DOHH2 (cell line): ENCODE measurements at regions not wholly inside any gene's neighbourhood (a gene's known extent, or its start where the extent isn't known, plus 50 kb on each side); places are given as distances from the start of the nearest gene placed in this dataset.
"Not testable (repeated sequence)": the region's sequence is repeated elsewhere in the genome, so short reads cannot be mapped to it uniquely, and the experiment has no call there.

ENCODE experiments used
- H3F3A ChIP-seq: fragments of 200-600 bp; sonication (generic), shearing (Covaris generic); 2 replicates; pipeline ENCODE4 v1.6.0; 2016; ENCODE audit warnings: antibody characterized with exemption, mild to moderate bottlenecking; ENCODE audit not compliant: control insufficient read depth, insufficient read depth
- H3K27ac ChIP-seq: fragments of 200-600 bp; sonication (generic); 2 replicates; pipeline ENCODE4 v1.5.1; 2014; ENCODE audit warnings: low read depth, mild to moderate bottlenecking, low read length, moderate library complexity
- H3K27me3 ChIP-seq: fragments of 200-600 bp; sonication (generic); 2 replicates; pipeline ENCODE4 v1.6.1; 2014; ENCODE audit warnings: mild to moderate bottlenecking, low read length, mixed read lengths; ENCODE audit not compliant: control insufficient read depth
- H3K36me3 ChIP-seq: fragments of 200-600 bp; sonication (generic); 2 replicates; pipeline ENCODE4 v1.6.1; 2014; ENCODE audit warnings: mild to moderate bottlenecking, low read length, moderate library complexity, mixed read lengths; ENCODE audit not compliant: control insufficient read depth
- H3K4me1 ChIP-seq: fragments of 200-600 bp; sonication (generic); 2 replicates; pipeline ENCODE4 v1.6.1; 2014; ENCODE audit warnings: mild to moderate bottlenecking, low read length, mixed read lengths; ENCODE audit not compliant: control insufficient read depth
- H3K4me2 ChIP-seq: fragments of 200-600 bp; sonication (generic); 2 replicates; pipeline ENCODE4 v1.6.0; 2014; ENCODE audit warnings: mild to moderate bottlenecking, low read length, moderate library complexity
- H3K4me3 ChIP-seq: fragments of 200-600 bp; sonication (generic); 2 replicates; pipeline ENCODE4 v1.5.1; 2014; ENCODE audit warnings: mild to moderate bottlenecking, low read length, mixed read lengths
- H3K79me2 ChIP-seq: fragments of 200-600 bp; sonication (generic); 2 replicates; pipeline ENCODE4 v1.6.1; 2014; ENCODE audit warnings: mild to moderate bottlenecking, low read length, mixed read lengths; ENCODE audit not compliant: control insufficient read depth
- H3K9me2 ChIP-seq: fragments of 200-600 bp; sonication (generic); replicated peaks from 2 replicates; pipeline ENCODE4 v1.6.1; 2014; ENCODE audit warnings: mild to moderate bottlenecking, low read length, mixed read lengths; ENCODE audit not compliant: control insufficient read depth
- H3K9me3 ChIP-seq: fragments of 200-600 bp; sonication (generic); 2 replicates; pipeline ENCODE4 v1.6.1; 2014; ENCODE audit warnings: antibody characterized with exemption, low read length, mixed read lengths; ENCODE audit not compliant: control insufficient read depth, insufficient read depth
- H4K20me1 ChIP-seq: fragments of 200-600 bp; sonication (generic); 2 replicates; pipeline ENCODE4 v1.6.0; 2014; ENCODE audit warnings: low read depth, mild to moderate bottlenecking, antibody characterized with exemption, low read length, moderate library complexity; ENCODE audit not compliant: control insufficient read depth, insufficient read depth
- EZH2phosphoT487 ChIP-seq: fragments of 200-600 bp; sonication (generic); IDR thresholded peaks from 2 replicates; pipeline ENCODE4 v1.6.1; 2017; ENCODE audit warnings: borderline replicate concordance, mild to moderate bottlenecking, antibody characterized with exemption, low read length, moderate library complexity, mixed read lengths
- TF ChIP-seq, protein P1 (sequence below): fragments of 200-600 bp; sonication (generic); IDR thresholded peaks from one replicate; pipeline ENCODE4 v1.5.1; 2014; ENCODE audit warnings: antibody characterized with exemption, mild to moderate bottlenecking, low read depth, low read length; ENCODE audit not compliant: poor library complexity, severe bottlenecking

DNA sequence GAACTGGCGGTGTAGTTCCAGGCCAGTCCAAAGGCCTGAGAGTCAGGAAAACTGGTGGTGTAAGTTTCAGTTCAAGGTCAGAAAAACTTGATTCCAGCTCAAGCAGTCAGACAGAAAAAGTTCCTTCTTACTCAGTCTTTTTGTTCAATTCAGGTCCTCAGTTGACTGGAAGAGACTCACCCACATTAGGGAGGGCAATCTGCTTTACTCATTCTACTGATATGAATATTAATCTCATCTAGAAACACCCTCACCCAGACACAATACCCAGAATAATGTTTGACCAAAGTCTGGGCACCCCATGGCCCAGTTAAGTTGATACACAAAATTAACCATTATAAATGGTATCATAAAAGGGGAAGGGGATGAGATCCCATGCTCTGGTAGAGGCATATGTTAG is 50.1 kb upstream of the LTA4H start:
- no peak overlapping the region for H3K4me3 ChIP-seq
- no peaks in the 10 kb centered on the region for H3K9me2 ChIP-seq
- H3F3A ChIP-seq: no peaks in the 10 kb centered on the region
- no peaks in the 10 kb centered on the region for H3K79me2 ChIP-seq
- H3K27ac ChIP-seq: no peak overlapping the region
- 0 out of 2 replicates have a peak, but pooled peaks cover 3% of the 10 kb centered on the region for H3K9me3 ChIP-seq
- no peaks in the 10 kb centered on the region for H3K36me3 ChIP-seq
- no peaks in the 10 kb centered on the region for H3K4me1 ChIP-seq
- TF ChIP-seq EZH2phosphoT487: no peak
- TF ChIP-seq, protein P1, sequence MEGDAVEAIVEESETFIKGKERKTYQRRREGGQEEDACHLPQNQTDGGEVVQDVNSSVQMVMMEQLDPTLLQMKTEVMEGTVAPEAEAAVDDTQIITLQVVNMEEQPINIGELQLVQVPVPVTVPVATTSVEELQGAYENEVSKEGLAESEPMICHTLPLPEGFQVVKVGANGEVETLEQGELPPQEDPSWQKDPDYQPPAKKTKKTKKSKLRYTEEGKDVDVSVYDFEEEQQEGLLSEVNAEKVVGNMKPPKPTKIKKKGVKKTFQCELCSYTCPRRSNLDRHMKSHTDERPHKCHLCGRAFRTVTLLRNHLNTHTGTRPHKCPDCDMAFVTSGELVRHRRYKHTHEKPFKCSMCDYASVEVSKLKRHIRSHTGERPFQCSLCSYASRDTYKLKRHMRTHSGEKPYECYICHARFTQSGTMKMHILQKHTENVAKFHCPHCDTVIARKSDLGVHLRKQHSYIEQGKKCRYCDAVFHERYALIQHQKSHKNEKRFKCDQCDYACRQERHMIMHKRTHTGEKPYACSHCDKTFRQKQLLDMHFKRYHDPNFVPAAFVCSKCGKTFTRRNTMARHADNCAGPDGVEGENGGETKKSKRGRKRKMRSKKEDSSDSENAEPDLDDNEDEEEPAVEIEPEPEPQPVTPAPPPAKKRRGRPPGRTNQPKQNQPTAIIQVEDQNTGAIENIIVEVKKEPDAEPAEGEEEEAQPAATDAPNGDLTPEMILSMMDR: no peak
- no peaks in the 10 kb centered on the region for H4K20me1 ChIP-seq
- no peak overlapping the region for H3K4me2 ChIP-seq
- H3K27me3 ChIP-seq: no peaks in the 10 kb centered on the region

DNA sequence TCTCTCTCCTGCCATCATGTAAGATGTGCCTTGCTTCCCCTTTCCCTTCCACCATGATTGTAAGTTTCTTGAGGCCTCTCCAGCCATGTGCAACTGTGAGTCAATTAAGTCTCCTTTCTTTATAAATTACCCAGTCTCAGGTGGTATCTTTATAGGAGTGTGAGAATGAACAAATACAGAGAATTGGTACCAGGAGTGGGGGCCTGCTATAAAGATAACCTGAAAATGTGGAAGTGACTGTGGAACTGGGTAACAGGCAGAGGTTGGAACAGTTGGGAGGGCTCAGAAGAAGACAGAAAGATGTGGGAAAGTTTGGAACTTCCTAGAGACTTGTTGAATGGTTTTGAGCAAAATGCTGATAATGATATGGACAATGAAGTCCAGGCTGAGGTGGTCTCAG is 50.8 kb upstream of the LTA4H start:
- not testable (repeated sequence) for H3K36me3 ChIP-seq, H3K4me3 ChIP-seq, H3K27ac ChIP-seq, H3K27me3 ChIP-seq, H3K79me2 ChIP-seq, H3F3A ChIP-seq, H3K9me2 ChIP-seq, H3K4me1 ChIP-seq, H4K20me1 ChIP-seq, H3K9me3 ChIP-seq, H3K4me2 ChIP-seq

DNA sequence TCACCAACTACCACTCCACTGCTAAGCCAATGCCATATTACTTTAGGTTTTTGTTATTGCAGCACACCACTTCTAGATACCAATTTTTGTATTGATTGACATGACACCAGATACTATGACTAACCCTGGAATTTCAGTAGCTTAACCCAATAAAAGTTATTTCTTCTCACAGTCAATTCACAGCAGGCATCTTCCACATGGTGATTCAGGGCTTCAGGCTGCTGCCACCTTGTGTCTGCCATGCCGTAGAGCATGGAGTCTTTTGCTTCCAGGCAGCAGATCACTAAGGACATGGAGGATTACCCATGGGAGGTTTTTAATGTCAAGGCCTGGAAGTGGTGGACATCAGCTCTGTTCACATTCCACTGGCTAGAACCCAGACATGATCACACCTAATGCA is 56.4 kb upstream of the LTA4H start:
- H3K9me3 ChIP-seq: 0 out of 2 replicates have a peak, but pooled peaks cover 3% of the 10 kb centered on the region
- no peak overlapping the region for H3K27ac ChIP-seq
- no peak overlapping the region for H3K4me2 ChIP-seq
- H3F3A ChIP-seq: no peaks in the 10 kb centered on the region; the same call in 1 of the 2 replicates
- no peak overlapping the region for H3K4me3 ChIP-seq
- no peaks in the 10 kb centered on the region for H3K36me3 ChIP-seq
- TF ChIP-seq, protein P1: no peak
- no peak for TF ChIP-seq EZH2phosphoT487
- H4K20me1 ChIP-seq: no peaks in the 10 kb centered on the region
- no peaks in the 10 kb centered on the region for H3K9me2 ChIP-seq
- peaks cover 13% of the 10 kb centered on the region for H3K4me1 ChIP-seq
- H3K79me2 ChIP-seq: no peaks in the 10 kb centered on the region
- no peaks in the 10 kb centered on the region for H3K27me3 ChIP-seq

DNA sequence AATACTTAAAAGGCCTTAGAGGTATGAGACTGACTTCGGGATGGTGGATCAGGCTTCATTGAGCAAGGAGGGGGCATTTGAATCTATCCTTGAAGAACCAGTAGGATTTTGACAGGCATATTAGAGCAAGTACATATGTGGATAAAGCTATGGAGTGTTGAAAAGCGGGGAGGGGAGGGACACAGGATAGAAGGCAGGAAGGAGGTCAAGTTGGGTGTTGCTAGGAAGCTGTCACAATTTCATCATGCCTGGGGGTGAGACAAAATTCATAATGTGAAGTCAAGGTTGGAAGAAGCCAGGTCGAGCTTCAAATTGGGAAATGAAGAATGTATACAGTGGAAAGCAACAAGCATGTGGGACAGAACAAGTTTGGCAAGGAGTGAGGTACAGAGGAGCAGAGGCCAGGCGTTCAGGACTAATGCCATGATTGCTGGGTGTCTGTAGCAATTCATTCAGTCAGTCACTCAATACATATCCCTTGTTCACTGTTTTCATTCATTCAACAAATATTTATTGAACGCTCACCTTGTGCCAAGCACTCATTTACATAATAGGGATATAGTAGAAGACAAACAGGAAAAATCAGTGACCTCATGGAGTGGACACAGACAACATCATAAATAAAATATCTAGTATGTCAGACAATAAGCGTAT is 58.3 kb upstream of the LTA4H start:
- H3K27ac ChIP-seq: no peak overlapping the region
- no peak for TF ChIP-seq EZH2phosphoT487
- TF ChIP-seq, protein P1: no peak
- no peaks in the 10 kb centered on the region for H3K36me3 ChIP-seq
- no peaks in the 10 kb centered on the region for H3K9me3 ChIP-seq
- no peaks in the 10 kb centered on the region for H3K27me3 ChIP-seq
- no peaks in the 10 kb centered on the region for H3K9me2 ChIP-seq
- H3K4me2 ChIP-seq: no peak overlapping the region
- no peaks in the 10 kb centered on the region for H4K20me1 ChIP-seq
- no peaks in the 10 kb centered on the region; the same call in 1 of the 2 replicates for H3F3A ChIP-seq
- no peak overlapping the region for H3K4me3 ChIP-seq
- H3K4me1 ChIP-seq: peaks cover 16% of the 10 kb centered on the region
- no peaks in the 10 kb centered on the region for H3K79me2 ChIP-seq
